GM21786 (cell line): ENCODE measurements at regions not wholly inside any gene's neighbourhood (a gene's known extent, or its start where the extent isn't known, plus 50 kb on each side); places are given as distances from the start of the nearest gene placed in this dataset.

Source experiments
- ATAC-seq: cut with Tn5 transposase; IDR thresholded peaks from one replicate; pipeline ENCODE4 v1.9.1; 2021; ENCODE audit not compliant: unreplicated experiment

DNA sequence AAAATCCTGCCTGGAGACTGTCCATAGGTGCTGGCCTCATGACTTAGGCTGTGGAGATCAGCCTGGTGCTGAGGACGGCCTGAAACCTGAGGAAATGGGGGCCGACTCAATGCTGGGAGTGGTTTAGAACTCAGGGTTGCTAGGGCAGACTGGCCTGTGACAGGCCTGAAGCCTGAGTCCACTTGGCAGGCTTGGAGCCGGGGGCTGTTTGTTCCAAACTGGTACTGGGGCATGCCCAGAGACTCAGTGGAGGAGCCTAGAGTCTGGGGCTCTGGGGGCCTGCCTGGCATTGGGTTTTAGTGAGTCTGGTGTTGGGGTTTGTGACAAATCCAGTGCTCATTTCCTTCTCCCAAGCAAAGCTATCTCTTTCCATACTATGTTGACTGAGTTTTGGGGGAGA lies 489.7 kb upstream of the CNKSR2 start:
- ATAC-seq = no peak

DNA sequence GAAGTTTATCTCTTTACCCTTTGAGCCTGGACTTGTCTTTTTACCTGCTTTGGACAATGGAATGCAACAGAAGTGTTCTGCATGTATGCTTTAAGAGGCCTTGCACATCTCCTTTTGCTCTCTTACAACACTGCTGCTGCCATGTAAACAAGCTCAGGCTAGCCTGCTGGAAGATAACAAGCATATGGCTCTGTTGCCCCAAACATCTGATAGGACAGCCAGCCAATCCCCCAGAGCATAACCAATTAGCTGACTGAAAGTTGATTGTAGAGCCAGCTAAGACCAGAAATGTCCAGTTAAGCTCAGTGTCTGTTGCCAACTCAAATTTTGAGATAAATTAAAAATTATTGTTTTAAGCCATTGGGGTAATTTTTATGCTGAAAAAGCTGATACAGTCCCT lies 510.6 kb upstream of the CNKSR2 start:
- no peak for ATAC-seq

DNA sequence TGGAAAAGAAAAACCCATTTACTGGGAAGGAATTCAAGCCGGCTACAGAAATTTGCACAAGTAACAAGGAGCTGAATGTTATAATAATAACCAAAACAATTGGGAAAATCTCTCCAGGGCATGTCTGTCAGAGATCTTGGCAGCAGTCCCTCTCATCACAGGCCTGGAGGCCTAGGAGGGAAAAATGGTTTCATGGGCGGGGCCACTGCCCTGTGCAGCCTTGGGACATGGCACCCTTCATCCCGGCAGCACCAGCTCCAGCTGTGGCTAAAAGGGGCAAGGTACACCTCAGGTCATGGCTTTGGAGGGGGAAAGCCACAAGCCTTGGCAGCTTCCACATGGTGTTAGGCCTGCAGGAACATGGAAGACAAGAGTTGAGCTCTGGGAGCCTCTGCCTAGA lies 513.1 kb upstream of the CNKSR2 start:
- no peak for ATAC-seq

DNA sequence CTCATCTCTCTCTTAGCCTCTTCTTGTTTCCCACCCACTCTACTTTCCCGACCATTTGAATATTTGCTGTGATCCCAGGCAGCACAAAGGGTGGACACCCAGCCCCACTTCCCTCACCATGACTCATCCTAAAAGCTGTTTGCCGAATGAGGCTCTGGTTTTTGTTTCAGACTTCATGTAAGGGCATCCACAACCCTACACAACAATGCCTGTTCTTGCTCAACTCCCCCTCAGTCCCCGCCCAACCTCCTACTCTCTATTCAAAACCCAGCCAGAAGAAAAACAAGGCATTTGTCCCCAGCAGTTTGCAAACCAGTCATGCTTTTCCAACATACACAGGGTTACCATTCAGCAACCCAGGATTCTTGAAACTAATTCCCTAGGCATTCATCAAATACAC lies 516.5 kb upstream of the CNKSR2 start:
- no peak for ATAC-seq

DNA sequence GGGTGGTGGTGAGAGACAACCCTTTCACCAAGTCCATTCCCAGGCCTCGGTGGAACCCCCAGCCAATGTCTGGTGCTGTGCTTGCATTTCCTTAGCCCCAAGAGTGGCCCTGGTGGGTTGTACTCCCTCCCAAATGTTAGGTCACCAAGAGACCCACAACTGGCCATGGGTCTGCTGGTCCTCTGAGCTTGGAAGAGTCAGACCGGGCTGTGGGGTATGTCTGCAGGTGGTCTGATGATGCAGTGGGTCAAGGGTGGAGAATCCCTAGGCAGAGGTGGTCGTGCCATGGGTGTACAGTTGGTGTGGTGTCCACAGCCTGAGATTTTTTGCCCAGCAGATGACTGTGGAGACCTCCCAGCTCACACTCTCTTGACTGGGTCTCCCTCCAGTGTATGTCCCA lies 535.7 kb upstream of the CNKSR2 start:
- ATAC-seq = no peak

DNA sequence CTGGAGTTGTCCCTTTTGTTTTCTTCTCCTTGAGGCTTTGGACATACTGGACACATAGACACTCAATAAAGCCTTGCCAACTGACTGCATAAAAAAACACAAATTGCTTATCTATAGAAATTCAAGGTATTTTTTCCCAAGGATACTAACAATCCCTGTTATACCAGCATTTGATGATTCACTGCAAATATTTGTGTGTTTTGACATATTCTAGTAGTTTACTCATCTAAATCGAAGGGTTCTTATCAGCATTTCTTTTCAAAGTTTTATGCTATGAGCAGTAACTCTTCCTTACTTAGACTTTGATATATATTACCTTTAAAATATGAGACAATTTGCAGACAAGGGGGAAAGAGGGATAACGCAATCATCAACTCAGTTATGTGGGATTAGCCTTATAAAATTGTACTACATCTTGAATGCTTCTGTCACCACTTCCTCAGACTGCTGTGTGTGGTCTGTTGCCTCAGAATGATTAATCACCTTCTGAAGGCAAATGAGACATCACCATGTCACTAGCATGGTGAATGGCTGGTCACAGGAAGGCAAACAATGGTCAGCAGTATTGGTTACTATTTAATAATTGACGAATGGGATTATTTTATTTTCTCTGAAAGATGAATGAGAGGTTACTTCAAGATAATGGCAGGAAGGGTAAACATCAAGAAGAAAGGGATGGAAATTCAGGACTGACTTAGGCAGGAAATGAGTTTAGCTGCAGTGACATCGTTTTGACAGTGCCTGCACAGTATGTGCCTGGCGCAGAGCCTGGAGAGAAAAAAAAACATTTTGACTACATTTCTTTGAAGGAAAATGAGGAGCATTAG lies 544.3 kb upstream of the CNKSR2 start:
- no peak for ATAC-seq

DNA sequence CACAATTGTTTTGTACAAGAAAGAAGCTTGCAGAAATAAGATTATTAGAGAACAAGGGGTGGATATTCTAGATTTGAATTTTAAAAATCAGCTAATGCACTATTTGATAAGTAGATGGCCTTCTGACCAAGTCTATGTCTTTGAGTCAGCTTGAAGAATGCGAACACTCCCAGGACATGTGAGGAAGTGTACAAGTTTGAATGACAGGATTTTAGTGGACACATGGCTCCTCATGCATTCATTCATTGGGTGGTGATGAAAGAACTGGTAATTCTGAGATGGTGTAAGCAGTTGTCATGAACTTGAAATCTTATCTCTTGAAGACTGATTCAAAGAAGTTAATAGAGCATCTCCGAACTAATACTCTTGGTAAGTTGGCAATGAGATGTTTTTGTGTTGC lies 548.2 kb upstream of the CNKSR2 start:
- ATAC-seq = no peak

DNA sequence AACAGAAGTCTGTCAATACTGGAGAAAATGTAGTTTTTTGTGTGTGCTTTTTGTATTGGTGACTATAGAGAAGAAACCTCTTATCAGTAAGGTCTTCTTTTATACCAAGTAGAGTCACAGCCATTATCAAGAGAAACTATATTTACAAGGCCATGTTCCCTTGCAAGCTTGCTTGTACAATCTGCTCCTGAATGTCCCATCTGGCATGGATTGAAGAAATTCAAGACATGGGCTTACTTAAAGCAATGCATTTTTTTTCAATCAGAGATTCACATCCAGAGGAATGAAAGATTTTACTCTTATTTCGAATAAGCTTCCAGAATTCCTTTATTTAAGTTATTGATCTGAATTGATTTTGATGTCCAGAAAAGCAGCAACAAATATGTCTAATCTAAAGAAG lies 537.3 kb upstream of the RPS6KA3 start:
- ATAC-seq = no peak

DNA sequence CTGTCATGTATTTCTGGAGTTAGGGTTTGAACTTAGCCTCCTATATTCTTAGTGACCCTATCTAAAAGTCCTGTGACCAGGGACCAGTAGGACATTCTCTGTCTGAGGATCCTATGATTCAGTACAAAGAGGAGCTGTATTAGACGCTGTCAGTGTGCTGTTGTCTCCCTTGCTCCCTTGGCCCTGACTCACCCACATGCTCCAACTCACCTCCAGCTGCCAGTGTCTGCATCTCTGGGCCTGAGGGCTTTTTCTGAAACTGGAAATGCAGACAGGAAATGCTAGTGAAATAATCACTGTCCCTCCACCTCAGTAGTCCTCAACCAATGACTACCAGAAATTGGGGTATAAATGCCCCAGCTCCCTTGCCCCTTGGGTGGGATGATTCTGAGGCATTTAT lies 535.3 kb upstream of the RPS6KA3 start:
- ATAC-seq = no peak

DNA sequence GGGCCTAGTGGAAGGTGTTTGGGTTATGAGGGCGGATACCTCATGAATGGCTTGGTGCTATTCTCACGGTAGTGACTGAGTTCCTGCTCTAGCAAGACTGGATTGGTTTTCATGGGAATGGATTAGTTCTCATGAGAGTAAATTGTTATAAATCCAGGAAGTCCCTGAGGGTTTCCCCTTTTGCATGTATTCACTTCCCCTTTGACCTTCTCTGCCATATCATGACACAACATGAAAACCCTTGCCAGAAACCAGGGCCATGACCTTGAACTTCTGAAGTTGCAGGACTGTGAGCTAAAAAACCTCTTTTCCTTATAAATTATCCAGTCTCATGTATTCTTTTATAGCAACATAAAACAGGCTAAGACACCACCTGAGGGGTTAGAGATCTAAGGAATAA lies 529.7 kb upstream of the RPS6KA3 start:
- no peak for ATAC-seq

DNA sequence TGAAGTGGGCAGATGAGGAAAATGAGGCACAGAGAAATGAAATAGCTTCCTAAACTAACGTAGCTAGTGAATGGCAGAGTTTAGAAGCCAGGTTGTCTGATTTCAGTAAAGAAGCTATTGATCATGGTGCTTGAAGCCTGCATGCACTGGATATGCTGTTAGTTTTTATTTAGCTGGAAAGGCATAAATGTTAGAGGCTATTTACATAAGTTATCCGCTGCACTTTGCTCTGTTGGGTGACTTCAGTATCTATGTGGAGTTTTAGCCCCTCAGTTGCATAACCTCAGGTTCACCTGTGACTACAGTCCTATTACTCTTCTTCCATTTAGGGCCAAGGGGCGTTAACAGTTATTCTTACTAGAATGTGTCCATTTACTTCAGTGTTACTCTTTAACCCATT lies 522.4 kb upstream of the RPS6KA3 start:
- ATAC-seq = no peak

DNA sequence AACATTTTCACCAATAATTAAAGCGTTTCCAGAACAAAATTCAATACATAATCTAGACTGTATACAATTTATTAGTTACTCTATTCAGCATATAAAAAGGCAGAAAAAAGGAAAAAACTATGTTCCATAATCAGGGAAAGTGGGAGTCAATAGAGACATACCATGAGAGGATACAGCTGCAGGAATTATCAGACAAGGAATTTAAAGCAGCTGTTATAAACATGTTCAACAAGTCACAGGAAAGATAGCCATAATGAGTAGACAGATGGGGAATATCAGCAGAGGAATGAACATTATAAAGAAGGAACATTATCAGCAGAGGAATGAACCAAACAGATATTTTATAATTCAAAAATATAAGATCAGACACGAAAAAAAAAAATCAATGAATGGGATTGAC lies 500.6 kb upstream of the RPS6KA3 start:
- ATAC-seq = no peak

DNA sequence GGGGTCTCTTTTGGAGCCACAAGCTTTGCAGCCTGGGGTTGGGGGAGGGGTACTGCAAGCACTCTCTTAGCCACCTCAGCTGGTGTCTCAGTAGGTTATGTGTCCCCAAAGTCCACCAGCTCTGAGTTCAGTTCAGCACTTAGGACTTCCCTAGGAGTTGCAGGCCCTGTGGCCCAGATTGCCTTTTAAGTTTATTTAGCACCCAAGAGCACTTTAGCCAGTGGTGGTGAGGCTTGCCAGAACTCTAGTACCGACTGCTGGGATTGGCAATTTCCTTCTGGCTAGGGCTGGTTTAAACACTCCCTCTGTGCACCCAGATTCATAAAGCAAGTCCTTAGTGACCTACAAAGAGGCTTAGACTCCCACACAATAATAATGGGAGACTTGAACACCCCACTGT lies 489.9 kb upstream of the RPS6KA3 start:
- ATAC-seq = no peak

DNA sequence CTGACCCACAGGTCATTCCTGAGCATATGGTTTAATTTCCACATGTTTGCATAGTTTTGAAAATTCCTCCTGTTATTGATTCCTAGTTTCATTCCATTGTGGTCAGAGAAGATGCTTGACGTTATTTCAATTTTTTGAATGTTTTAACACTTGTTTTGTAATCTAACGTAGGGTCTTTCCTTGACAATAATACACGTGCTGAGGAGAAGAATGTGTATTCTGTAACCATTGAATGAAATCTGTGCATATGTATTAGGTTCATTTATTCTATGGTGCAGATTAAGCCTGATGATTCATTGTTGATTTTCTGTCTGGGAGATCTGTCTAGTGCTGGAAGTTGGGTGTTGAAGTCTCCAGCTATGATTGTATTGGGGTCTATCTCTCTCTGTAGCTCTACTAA lies 486.4 kb upstream of the RPS6KA3 start:
- ATAC-seq = no peak

DNA sequence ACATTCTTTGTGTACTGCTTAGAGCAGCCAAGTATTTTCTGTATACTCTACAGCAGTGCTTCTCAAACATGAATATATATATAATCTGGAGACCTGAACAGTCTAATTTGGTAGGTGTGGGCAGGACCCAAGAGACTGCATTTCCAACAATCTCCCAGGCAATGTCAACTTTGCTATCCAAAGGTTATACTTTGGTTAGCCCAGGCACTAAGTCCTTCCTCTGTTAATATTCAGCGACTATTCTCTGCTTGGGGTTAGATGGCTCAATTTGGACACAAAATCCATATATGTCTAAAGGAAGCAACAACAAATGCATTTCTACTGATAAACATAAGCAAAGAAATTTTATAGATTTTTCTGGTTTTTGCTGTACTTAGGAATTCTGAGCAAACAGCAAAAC lies 480.0 kb upstream of the RPS6KA3 start:
- no peak for ATAC-seq

DNA sequence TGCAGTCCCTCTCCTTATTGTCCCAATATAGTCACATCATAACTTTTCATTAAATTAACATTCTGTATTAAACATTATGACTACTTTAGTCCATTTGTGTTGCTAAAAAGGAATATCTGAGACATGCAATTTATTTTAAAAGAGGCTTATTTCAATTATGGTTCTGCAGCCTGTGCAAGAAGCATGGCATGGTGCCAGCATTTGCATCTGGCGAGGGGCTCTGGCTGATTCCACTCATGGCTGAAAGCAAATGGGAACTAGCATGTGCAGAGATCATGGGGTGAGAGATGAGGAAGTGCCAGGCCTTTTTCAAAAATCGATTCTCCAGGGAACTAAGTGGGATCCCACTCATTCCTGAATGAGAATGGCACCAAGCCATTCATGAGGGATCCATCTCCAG lies 476.3 kb upstream of the RPS6KA3 start:
- no peak for ATAC-seq

DNA sequence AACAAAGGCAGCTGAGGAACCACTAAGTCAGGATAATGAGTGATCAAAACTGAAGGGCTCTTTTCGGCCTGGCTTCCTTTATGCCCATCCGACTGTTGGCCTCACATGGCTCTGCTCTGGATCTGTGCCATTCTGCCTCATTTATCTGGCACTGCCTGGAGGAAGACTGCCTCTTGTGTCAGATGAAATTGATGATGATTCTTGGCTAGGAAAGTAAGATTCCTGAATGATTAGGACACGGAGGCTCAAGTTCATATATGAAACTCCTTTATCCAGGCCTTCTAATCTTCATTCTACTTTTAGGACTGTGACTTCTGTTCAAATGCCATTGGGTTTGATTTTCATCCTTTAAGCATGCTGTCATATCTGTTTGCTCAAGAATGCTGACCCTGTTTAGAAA lies 475.4 kb upstream of the RPS6KA3 start:
- no peak for ATAC-seq

DNA sequence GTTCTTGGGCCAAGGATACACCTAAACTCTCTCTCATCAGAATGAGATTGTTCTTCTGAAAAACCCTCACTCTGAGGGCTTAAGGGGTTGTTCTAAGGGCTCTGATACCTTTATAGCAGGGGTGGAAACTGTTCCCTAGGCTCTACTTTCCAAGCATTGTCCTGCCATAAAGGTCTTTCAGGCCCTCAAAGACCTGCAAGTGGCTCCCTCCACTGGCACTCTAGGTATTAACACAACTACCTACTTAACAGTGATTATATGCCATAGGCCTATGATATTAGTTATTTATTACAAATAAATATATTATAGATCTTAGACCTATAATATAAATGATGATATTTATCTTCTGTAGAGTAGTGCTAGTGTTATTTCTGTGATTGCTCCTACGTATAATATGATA lies 473.7 kb upstream of the RPS6KA3 start:
- ATAC-seq = no peak

DNA sequence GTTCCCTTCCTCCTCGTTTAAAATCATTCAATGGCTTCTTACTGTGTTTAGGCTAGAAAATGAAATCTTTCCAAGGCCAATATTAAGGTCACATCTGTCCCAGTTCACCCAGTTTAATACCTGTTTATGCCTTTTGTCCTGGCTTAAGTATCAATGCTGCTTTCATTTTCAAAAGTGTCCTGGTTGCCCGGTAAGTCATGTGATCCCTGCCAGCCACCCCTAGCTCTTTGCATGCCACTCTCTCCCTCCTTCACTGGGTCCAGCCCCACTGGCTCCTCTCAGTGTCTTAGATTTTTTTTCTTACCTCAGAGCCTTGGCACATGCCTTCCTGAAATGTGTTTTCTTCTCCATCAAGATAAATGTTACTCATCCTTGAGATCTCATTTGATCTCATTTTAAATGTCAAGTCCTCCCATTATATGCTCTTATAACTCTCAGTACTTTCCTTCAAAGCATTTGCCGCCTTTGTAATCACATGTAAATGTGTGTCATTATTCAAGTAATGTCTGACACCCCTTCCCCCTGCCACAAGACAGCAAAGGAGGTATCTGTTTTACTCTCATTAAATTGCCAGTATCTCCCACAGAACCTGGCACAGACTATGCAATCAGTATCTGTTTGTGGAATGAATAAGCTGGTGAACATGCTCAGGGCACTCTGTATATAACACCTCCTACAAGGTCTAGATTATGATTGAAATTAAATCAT lies 472.5 kb upstream of the RPS6KA3 start:
- no peak for ATAC-seq

DNA sequence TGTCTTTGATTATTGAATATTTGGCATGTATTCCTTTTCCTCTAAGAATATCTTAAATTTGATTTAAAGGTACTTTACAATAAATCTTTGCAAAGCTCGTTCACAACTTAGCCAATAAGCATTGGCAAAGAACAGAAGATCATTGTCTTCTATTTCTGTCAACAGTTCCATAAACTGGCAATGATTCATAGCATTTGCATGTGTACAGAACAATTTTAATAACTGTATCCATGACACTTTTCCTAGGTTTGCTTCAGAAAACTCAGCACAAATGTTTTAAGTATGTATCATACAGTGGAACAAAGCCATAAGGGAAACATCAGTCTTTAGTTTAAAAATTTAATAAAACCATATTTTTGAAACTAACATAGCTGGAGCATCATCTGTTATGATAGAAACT lies 462.7 kb upstream of the RPS6KA3 start:
- no peak for ATAC-seq

DNA sequence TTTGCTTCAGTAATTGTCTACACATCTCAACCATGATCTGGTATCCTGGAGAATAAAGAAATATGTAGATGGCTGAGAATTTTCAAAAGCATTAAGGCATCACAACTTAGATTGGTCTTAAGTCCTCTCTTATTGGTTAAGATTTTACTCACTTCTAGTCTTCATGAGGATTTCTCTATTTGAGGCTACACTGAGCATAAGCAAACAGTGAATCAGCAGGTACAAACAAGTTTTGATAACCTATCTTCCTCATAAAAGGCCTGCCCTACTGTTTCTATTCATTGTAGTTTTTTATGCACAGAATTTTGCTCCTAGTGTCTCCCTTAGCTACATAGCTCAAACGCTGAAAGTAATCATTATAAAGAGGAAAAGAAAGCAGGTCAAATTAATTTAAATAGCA lies 460.7 kb upstream of the RPS6KA3 start:
- ATAC-seq = no peak

DNA sequence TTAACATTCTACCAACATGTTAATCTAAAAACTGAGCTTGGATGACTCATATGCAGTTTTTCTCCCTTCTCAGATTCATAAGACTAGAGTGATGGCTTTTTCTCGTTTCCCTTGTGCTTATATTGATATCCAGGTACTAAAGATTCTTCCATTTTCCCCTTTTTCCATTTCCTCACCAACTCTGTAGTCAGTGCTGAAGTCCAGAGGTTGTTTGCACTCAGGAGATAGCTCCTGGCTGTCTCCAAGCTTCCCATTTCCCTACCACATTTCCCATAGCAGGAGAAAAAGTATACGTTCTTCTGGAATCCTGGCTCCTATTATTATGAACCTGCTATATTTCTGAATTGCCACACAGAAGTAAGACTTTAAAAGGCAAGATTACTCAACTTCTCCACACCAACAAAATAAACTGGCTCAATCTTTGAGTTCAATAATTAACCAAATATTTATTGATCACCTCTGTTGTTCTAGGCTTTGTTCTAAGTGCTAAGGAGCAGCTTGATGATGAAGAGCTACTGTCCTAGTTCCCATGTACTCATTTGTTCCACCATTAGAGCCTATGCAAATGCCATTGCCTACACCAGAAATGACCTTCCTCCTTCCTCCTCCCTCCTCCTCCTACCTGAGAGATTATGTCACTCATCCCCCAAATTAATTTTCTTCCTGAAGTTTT lies 454.4 kb upstream of the RPS6KA3 start:
- no peak for ATAC-seq
